Type B pancreatic cell (in vitro differentiated cells): ENCODE measurements at regions not wholly inside any gene's neighbourhood (a gene's known extent, or its start where the extent isn't known, plus 50 kb on each side); places are given as distances from the start of the nearest gene placed in this dataset.

ENCODE experiments used
- DNase-seq: peaks from one replicate; pipeline ENCODE4 v3.0.0; 2021; ENCODE audit warnings: mixed read lengths; ENCODE audit not compliant: unreplicated experiment; ENCODE audit errors: extremely low spot score
- H3K27ac Mint-ChIP-seq: 2 replicates; pipeline ENCODE4 v1.8.0; 2021; ENCODE audit warnings: mild to moderate bottlenecking, mixed read lengths
- H3K27me3 Mint-ChIP-seq: 2 replicates; pipeline ENCODE4 v1.8.0; 2021; ENCODE audit warnings: mixed read lengths
- H3K36me3 Mint-ChIP-seq: 2 replicates; pipeline ENCODE4 v1.8.0; 2021; ENCODE audit warnings: mixed read lengths
- H3K4me1 Mint-ChIP-seq: one replicate; pipeline ENCODE4 v1.8.0; 2021; ENCODE audit warnings: mixed read lengths; ENCODE audit not compliant: unreplicated experiment
- H3K4me3 Mint-ChIP-seq: 2 replicates; pipeline ENCODE4 v1.8.0; 2021; ENCODE audit warnings: mild to moderate bottlenecking, mixed read lengths
- H3K9me3 Mint-ChIP-seq: 2 replicates; pipeline ENCODE4 v1.8.0; 2021; ENCODE audit warnings: mixed read lengths
- TF ChIP-seq, protein P1 (sequence below): fragments of 200-600 bp; sonication (generic); conservative IDR thresholded peaks from 2 replicates; pipeline ENCODE4 v1.5.0; 2021; ENCODE audit warnings: antibody characterized with exemption, mild to moderate bottlenecking

GRCh38 chr10:9878383-9878782, 1139.3 kb upstream of the CELF2 start:
- Mint-ChIP-seq H3K4me3 (no peak overlapping the region), H3K4me1 (no peaks in the 10 kb centered on the region), H3K36me3 (no peaks in the 10 kb centered on the region), H3K27me3 (no peaks in the 10 kb centered on the region), H3K9me3 (peaks cover 4% of the 10 kb centered on the region), H3K27ac (no peak overlapping the region)
- no peak for DNase-seq
- TF ChIP-seq, protein P1, sequence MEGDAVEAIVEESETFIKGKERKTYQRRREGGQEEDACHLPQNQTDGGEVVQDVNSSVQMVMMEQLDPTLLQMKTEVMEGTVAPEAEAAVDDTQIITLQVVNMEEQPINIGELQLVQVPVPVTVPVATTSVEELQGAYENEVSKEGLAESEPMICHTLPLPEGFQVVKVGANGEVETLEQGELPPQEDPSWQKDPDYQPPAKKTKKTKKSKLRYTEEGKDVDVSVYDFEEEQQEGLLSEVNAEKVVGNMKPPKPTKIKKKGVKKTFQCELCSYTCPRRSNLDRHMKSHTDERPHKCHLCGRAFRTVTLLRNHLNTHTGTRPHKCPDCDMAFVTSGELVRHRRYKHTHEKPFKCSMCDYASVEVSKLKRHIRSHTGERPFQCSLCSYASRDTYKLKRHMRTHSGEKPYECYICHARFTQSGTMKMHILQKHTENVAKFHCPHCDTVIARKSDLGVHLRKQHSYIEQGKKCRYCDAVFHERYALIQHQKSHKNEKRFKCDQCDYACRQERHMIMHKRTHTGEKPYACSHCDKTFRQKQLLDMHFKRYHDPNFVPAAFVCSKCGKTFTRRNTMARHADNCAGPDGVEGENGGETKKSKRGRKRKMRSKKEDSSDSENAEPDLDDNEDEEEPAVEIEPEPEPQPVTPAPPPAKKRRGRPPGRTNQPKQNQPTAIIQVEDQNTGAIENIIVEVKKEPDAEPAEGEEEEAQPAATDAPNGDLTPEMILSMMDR = no peak

- TF ChIP-seq, protein P1 = no peak
- Mint-ChIP-seq H3K9me3 (peaks cover 4% of the 10 kb centered on the region), H3K4me1 (no peaks in the 10 kb centered on the region), H3K4me3 (no peak overlapping the region), H3K36me3 (no peaks in the 10 kb centered on the region), H3K27me3 (no peaks in the 10 kb centered on the region), H3K27ac (no peak overlapping the region)
- DNase-seq = no peak
Observed at GRCh38 chr10:9885761-9886160, 1131.9 kb upstream of the CELF2 start.

GRCh38 chr10:9886772-9887171, 1130.9 kb upstream of the CELF2 start:
- H3K9me3 Mint-ChIP-seq = peaks cover 4% of the 10 kb centered on the region
- no peaks in the 10 kb centered on the region for H3K36me3 Mint-ChIP-seq
- no peak for DNase-seq
- TF ChIP-seq, protein P1 = no peak
- H3K4me3 Mint-ChIP-seq = no peak overlapping the region
- H3K27ac Mint-ChIP-seq = no peak overlapping the region
- no peaks in the 10 kb centered on the region for H3K27me3 Mint-ChIP-seq
- H3K4me1 Mint-ChIP-seq = no peaks in the 10 kb centered on the region

- no peak overlapping the region for H3K27ac Mint-ChIP-seq
- TF ChIP-seq, protein P1 = no peak
- H3K4me1 Mint-ChIP-seq = no peaks in the 10 kb centered on the region
- no peaks in the 10 kb centered on the region for H3K27me3 Mint-ChIP-seq
- H3K4me3 Mint-ChIP-seq = no peak overlapping the region
- DNase-seq = no peak
- H3K9me3 Mint-ChIP-seq = no peaks in the 10 kb centered on the region
- H3K36me3 Mint-ChIP-seq = no peaks in the 10 kb centered on the region
Observed at GRCh38 chr10:9895453-9895852, 1122.2 kb upstream of the CELF2 start.

- H3K27ac Mint-ChIP-seq = no peak overlapping the region
- no peak overlapping the region for H3K4me3 Mint-ChIP-seq
- no peak for DNase-seq
- TF ChIP-seq, protein P1 = no peak
- H3K27me3 Mint-ChIP-seq = no peaks in the 10 kb centered on the region
- H3K4me1 Mint-ChIP-seq = no peaks in the 10 kb centered on the region
- H3K9me3 Mint-ChIP-seq = no peaks in the 10 kb centered on the region
- H3K36me3 Mint-ChIP-seq = no peaks in the 10 kb centered on the region
Observed at GRCh38 chr10:9895981-9896380, 1121.7 kb upstream of the CELF2 start.

- Mint-ChIP-seq H3K4me1 (no peaks in the 10 kb centered on the region), H3K27ac (no peak overlapping the region), H3K27me3 (no peaks in the 10 kb centered on the region), H3K9me3 (no peaks in the 10 kb centered on the region), H3K36me3 (no peaks in the 10 kb centered on the region), H3K4me3 (no peak overlapping the region)
- TF ChIP-seq, protein P1 = no peak
- no peak for DNase-seq
Observed at GRCh38 chr10:9898633-9899395, 1118.9 kb upstream of the CELF2 start.
